CD14-positive monocyte (primary cell): ENCODE measurements at regions not wholly inside any gene's neighbourhood (a gene's known extent, or its start where the extent isn't known, plus 50 kb on each side); places are given as distances from the start of the nearest gene placed in this dataset.

Source experiments
- DNase-seq, 3 donors: peaks; one replicate each; pipeline ENCODE4 v3.0.0-alpha.2; 2011 to 2022
- H2AFZ ChIP-seq: 2 replicates; pipeline ENCODE4 v1.6.0; 2012; ENCODE audit warnings: mild to moderate bottlenecking, low read depth, low read length, inconsistent platforms; ENCODE audit not compliant: insufficient read depth, poor library complexity, severe bottlenecking
- H3K27ac ChIP-seq, 2 donors: 1 replicate in 1 of 2; 2 replicates in 1 of 2; pipeline ENCODE4 v1.5.1; 2012 to 2013; ENCODE audit warnings: low read length in 2 of 2, control low read depth in 1 of 2, inconsistent platforms in 1 of 2, low read depth in 1 of 2, mild to moderate bottlenecking in 1 of 2
- H3K27me3 ChIP-seq, 2 donors: one replicate each; pipeline versions ENCODE4 v1.6.0 to v1.6.1; 2011 to 2013; ENCODE audit warnings: low read length in 2 of 2; ENCODE audit not compliant: control insufficient read depth in 2 of 2, insufficient read depth in 2 of 2
- H3K36me3 ChIP-seq, 2 donors: replicated peaks in 1 of 2; 1 replicate in 1 of 2; 2 replicates in 1 of 2; pipeline versions ENCODE4 v1.5.1 to v1.6.1; 2012 to 2013; ENCODE audit warnings: low read length in 2 of 2, control low read depth in 1 of 2, inconsistent platforms in 1 of 2, mild to moderate bottlenecking in 1 of 2; ENCODE audit not compliant: insufficient read depth in 2 of 2, control insufficient read depth in 1 of 2
- H3K4me1 ChIP-seq, 2 donors: 1 replicate in 1 of 2; 2 replicates in 1 of 2; pipeline versions ENCODE4 v1.5.1 to v1.6.1; 2012 to 2013; ENCODE audit warnings: low read length in 2 of 2, control low read depth in 1 of 2, inconsistent platforms in 1 of 2, mild to moderate bottlenecking in 1 of 2, moderate library complexity in 1 of 2; ENCODE audit not compliant: insufficient read depth in 2 of 2, control insufficient read depth in 1 of 2
- H3K4me2 ChIP-seq: replicated peaks from 2 replicates; pipeline ENCODE3; 2012; ENCODE audit warnings: low read length, moderate library complexity, mild to moderate bottlenecking; ENCODE audit not compliant: poor library complexity, severe bottlenecking; ENCODE audit errors: extremely low read depth
- H3K4me3 ChIP-seq, 3 experiments: fragments of 200-600 bp in 1 of 3; sonication (generic) in 1 of 3; replicated peaks in 1 of 3; 1 replicate in 2 of 3; 2 replicates in 1 of 3; pipeline ENCODE4 v1.5.1; 2011 to 2013; ENCODE audit warnings: low read length in 3 of 3, mild to moderate bottlenecking in 3 of 3, control low read depth in 2 of 3, low read depth in 2 of 3, inconsistent platforms in 1 of 3, moderate library complexity in 1 of 3
- H3K79me2 ChIP-seq: 2 replicates; pipeline ENCODE4 v1.6.0; 2012; ENCODE audit warnings: mild to moderate bottlenecking, control low read depth, inconsistent platforms, low read length, moderate library complexity; ENCODE audit not compliant: insufficient read depth
- H3K9ac ChIP-seq: 2 replicates; pipeline ENCODE4 v1.6.0; 2017; ENCODE audit warnings: low read length, mild to moderate bottlenecking; ENCODE audit not compliant: insufficient read depth, poor library complexity, severe bottlenecking
- H3K9me3 ChIP-seq, 2 donors: replicated peaks in 1 of 2; 1 replicate in 1 of 2; 2 replicates in 1 of 2; pipeline versions ENCODE4 v1.5.1 to v1.6.1; 2012 to 2013; ENCODE audit warnings: low read length in 2 of 2, control low read depth in 1 of 2; ENCODE audit not compliant: control insufficient read depth in 1 of 2, insufficient read depth in 1 of 2
- H4K20me1 ChIP-seq: 2 replicates; pipeline ENCODE4 v1.6.0; 2012; ENCODE audit warnings: mild to moderate bottlenecking, low read length, control low read depth, moderate library complexity; ENCODE audit not compliant: insufficient read depth
- H3K27ac Mint-ChIP-seq, 7 donors: one replicate each; pipeline ENCODE4 v1.8.0; 2020; ENCODE audit warnings: mild to moderate bottlenecking in 7 of 7, mixed read lengths in 7 of 7, moderate library complexity in 6 of 7, inconsistent platforms in 2 of 7
- H3K27me3 Mint-ChIP-seq, 3 donors: one replicate each; pipeline ENCODE4 v1.8.0; 2021 to 2022; ENCODE audit warnings: low read depth in 3 of 3, mild to moderate bottlenecking in 3 of 3, mixed read lengths in 3 of 3, moderate library complexity in 3 of 3, inconsistent platforms in 1 of 3
- H3K36me3 Mint-ChIP-seq, 2 donors: one replicate each; pipeline ENCODE4 v1.8.0; 2020; ENCODE audit warnings: mixed read lengths in 2 of 2, inconsistent platforms in 1 of 2, mild to moderate bottlenecking in 1 of 2
- H3K4me1 Mint-ChIP-seq: one replicate; pipeline ENCODE4 v1.8.0; 2020; ENCODE audit warnings: mild to moderate bottlenecking, mixed read lengths
- H3K4me3 Mint-ChIP-seq, 2 donors: one replicate each; pipeline ENCODE4 v1.8.0; 2020; ENCODE audit warnings: mild to moderate bottlenecking in 2 of 2, mixed read lengths in 2 of 2, moderate library complexity in 1 of 2
- H3K9me3 Mint-ChIP-seq, 7 donors: one replicate each; pipeline ENCODE4 v1.8.0; 2020 to 2022; ENCODE audit warnings: mixed read lengths in 7 of 7, mild to moderate bottlenecking in 6 of 7, moderate library complexity in 6 of 7, inconsistent platforms in 2 of 7
- CTCF ChIP-seq: fragments of 200-600 bp; IDR thresholded peaks from one replicate; pipeline ENCODE4 v1.8.0; 2022; ENCODE audit warnings: antibody characterized with exemption, mild to moderate bottlenecking
- WGBS: methylation state at CpG from one replicate; pipeline ENCODE4 v1.1.5; 2013; ENCODE audit warnings: missing lambda C conversion rate; ENCODE audit not compliant: insufficient coverage; 5-methylcytosine and 5-hydroxymethylcytosine counted together
- intact Hi-C, 2 donors: fragments of 100-400 bp; cut with micrococcal nuclease; formaldehyde crosslinking; loops; one replicate each; pipeline versions ENCODE4 v1.15.0 to v1.15.1; 2023

GRCh38 chr11:110835106-110835505, 122.9 kb upstream of the ARHGAP20 start:
- Mint-ChIP-seq H3K27me3 (peaks cover 0 to 2% (median 1%) of the 10 kb centered on the region in 3 donors), H3K36me3 (no peaks in the 10 kb centered on the region), H3K9me3 (peaks cover 8 to 22% (median 12%) of the 10 kb centered on the region in 7 donors), H3K4me1 (peaks cover 2% of the 10 kb centered on the region), H3K4me3 (no peak overlapping the region), H3K27ac (no peak overlapping the region)
- no peaks in the 10 kb centered on the region for H4K20me1 ChIP-seq
- H3K79me2 ChIP-seq, result no peaks in the 10 kb centered on the region
- no peak overlapping the region for H3K27ac ChIP-seq
- H3K4me3 ChIP-seq, result no peak overlapping the region
- H3K27me3 ChIP-seq, result no peaks in the 10 kb centered on the region
- H2AFZ ChIP-seq, result no peak overlapping the region
- H3K9me3 ChIP-seq, result peaks cover 4 to 7% of the 10 kb centered on the region in 2 donors
- intact Hi-C loops, result no loop called here
- no peak overlapping the region for H3K9ac ChIP-seq
- H3K4me1 ChIP-seq, result no peaks in the 10 kb centered on the region
- no peaks in the 10 kb centered on the region for H3K36me3 ChIP-seq
- H3K4me2 ChIP-seq, result no peak overlapping the region
- no peak for DNase-seq
- TF ChIP-seq CTCF, result no peak
- 100% methylated on average over 2 of the region's 8 CpGs for whole genome bisulfite sequencing

- peaks cover 0 to 6% (median 2%) of the 10 kb centered on the region in 7 donors for H3K9me3 Mint-ChIP-seq
- no peak for TF ChIP-seq CTCF
- H3K4me3 Mint-ChIP-seq, result no peak overlapping the region
- no peaks in the 10 kb centered on the region for H3K27me3 ChIP-seq
- H3K4me2 ChIP-seq, result no peak overlapping the region
- no peaks in the 10 kb centered on the region for H3K36me3 Mint-ChIP-seq
- H4K20me1 ChIP-seq, result no peaks in the 10 kb centered on the region
- H3K9ac ChIP-seq, result no peak overlapping the region
- H3K27ac ChIP-seq, result no peak overlapping the region
- H3K36me3 ChIP-seq, result no peaks in the 10 kb centered on the region
- H3K27ac Mint-ChIP-seq, result no peak overlapping the region
- H3K4me1 ChIP-seq, result no peaks in the 10 kb centered on the region
- H3K79me2 ChIP-seq, result no peaks in the 10 kb centered on the region
- H3K27me3 Mint-ChIP-seq, result peaks cover 0 to 2% (median 0%) of the 10 kb centered on the region in 3 donors
- intact Hi-C loops, result no loop called here
- 100% methylated on average over 1 of the region's 4 CpGs for WGBS
- H2AFZ ChIP-seq, result no peak overlapping the region
- no peak overlapping the region for H3K4me3 ChIP-seq
- no peaks in the 10 kb centered on the region for H3K9me3 ChIP-seq
- H3K4me1 Mint-ChIP-seq, result peaks cover 2% of the 10 kb centered on the region
- no peak for DNase-seq
These were observed 120.8 kb upstream of the ARHGAP20 start for GRCh38 chr11:110833033-110833484.
